ENCODE measurements at regions not wholly inside any gene's neighbourhood (a gene's known extent, or its start where the extent isn't known, plus 50 kb on each side); places are given as distances from the start of the nearest gene placed in this dataset.
A peak's percentile ranks its signal among the peaks of the same experiment; 100 is the strongest.

GRCh38 chr7:52146871-52147634 is 830.4 kb upstream of the COBL start:
- DNase-seq, result no peak
- intact Hi-C loops (cut with DNase I), result no loop called here
- ATAC-seq, result peak in 1 of 2 donors; percentile 45

GRCh38 chr7:52143219-52143618 is 826.6 kb upstream of the COBL start:
- intact Hi-C loops (cut with DNase I), result no loop called here
- ATAC-seq (no peak), DNase-seq (no peak)

GRCh38 chr7:52140851-52141250 is 824.2 kb upstream of the COBL start:
- no peak for ATAC-seq

GRCh38 chr7:52135403-52135802 is 818.8 kb upstream of the COBL start:
- DNase-seq (no peak), ATAC-seq (no peak)
- intact Hi-C loops (cut with DNase I), result no loop called here

More at GRCh38 chr7:52140851-52141250, 824.2 kb upstream of the COBL start:
- no peak for DNase-seq
- intact Hi-C loops (cut with DNase I), result no loop called here

- intact Hi-C loops (cut with DNase I), result no loop called here
- no peak for ATAC-seq
These were observed 812.7 kb upstream of the COBL start for GRCh38 chr7:52129278-52129677.

GRCh38 chr7:52120912-52121311 is 804.3 kb upstream of the COBL start:
- ATAC-seq (no peak), DNase-seq (no peak)
- intact Hi-C loops (cut with DNase I), result no loop called here

More at GRCh38 chr7:52129278-52129677, 812.7 kb upstream of the COBL start:
- no peak for DNase-seq

- DNase-seq (no peak), ATAC-seq (no peak)
- intact Hi-C loops (cut with DNase I), result no loop called here
These were observed 802.9 kb upstream of the COBL start for GRCh38 chr7:52119537-52119936.

- ATAC-seq, result no peak
- intact Hi-C loops (cut with DNase I), result no loop called here
- no peak for DNase-seq
These were observed 797.9 kb upstream of the COBL start for GRCh38 chr7:52114509-52114908.

- DNase-seq (no peak), ATAC-seq (no peak)
- intact Hi-C loops (cut with DNase I), result no loop called here
These were observed 797.4 kb upstream of the COBL start for GRCh38 chr7:52114056-52114455.

- ATAC-seq (no peak), DNase-seq (no peak)
- intact Hi-C loops (cut with DNase I), result no loop called here
These were observed 790.7 kb upstream of the COBL start for GRCh38 chr7:52107355-52107754.

- intact Hi-C loops (cut with DNase I), result no loop called here
- DNase-seq (no peak), ATAC-seq (no peak)
These were observed 779.3 kb upstream of the COBL start for GRCh38 chr7:52095861-52096260.

- no peak for DNase-seq
- ATAC-seq, result no peak
- intact Hi-C loops (cut with DNase I), result no loop called here
These were observed 775.4 kb upstream of the COBL start for GRCh38 chr7:52091996-52092395.

- ATAC-seq (no peak), DNase-seq (no peak)
- intact Hi-C loops (cut with DNase I), result no loop called here
These were observed 774.5 kb upstream of the COBL start for GRCh38 chr7:52091101-52091500.

GRCh38 chr7:52088008-52088901 is 771.6 kb upstream of the COBL start:
- intact Hi-C loops (cut with DNase I), result no loop called here
- peak; percentile 22 for DNase-seq
- ATAC-seq, result peak; percentile 50 to 53

GRCh38 chr7:52085610-52086009 is 769.0 kb upstream of the COBL start:
- DNase-seq (no peak), ATAC-seq (no peak)
- intact Hi-C loops (cut with DNase I), result no loop called here

GRCh38 chr7:52080493-52080892 is 763.9 kb upstream of the COBL start:
- ATAC-seq (no peak), DNase-seq (no peak)
- intact Hi-C loops (cut with DNase I), result no loop called here

- intact Hi-C loops (cut with DNase I), result no loop called here
- ATAC-seq, result no peak
- no peak for DNase-seq
These were observed 763.1 kb upstream of the COBL start for GRCh38 chr7:52079726-52080125.

- DNase-seq (no peak), ATAC-seq (no peak)
- intact Hi-C loops (cut with DNase I), result no loop called here
These were observed 761.0 kb upstream of the COBL start for GRCh38 chr7:52077571-52077970.

GRCh38 chr7:52074912-52075311 is 758.3 kb upstream of the COBL start:
- intact Hi-C loops (cut with DNase I), result no loop called here
- no peak for ATAC-seq
- no peak for DNase-seq

- intact Hi-C loops (cut with DNase I), result no loop called here
- no peak for DNase-seq
- no peak for ATAC-seq
These were observed 757.5 kb upstream of the COBL start for GRCh38 chr7:52074071-52074470.

GRCh38 chr7:52071744-52072143 is 755.1 kb upstream of the COBL start:
- DNase-seq, result no peak
- ATAC-seq, result no peak
- intact Hi-C loops (cut with DNase I), result no loop called here
